OCI-LY3 (cell line): ENCODE measurements at regions not wholly inside any gene's neighbourhood (a gene's known extent, or its start where the extent isn't known, plus 50 kb on each side); places are given as distances from the start of the nearest gene placed in this dataset.

Source experiments
- H2AFZ ChIP-seq: fragments of 200-600, 300-600 bp; shearing (Covaris generic); 2 replicates; pipeline ENCODE4 v1.6.0; 2014; ENCODE audit warnings: antibody characterized with exemption, low read depth, low read length
- H3K27ac ChIP-seq: fragments of 200-600, 300-600 bp; sonication (generic); 2 replicates; pipeline ENCODE4 v1.5.1; 2014; ENCODE audit warnings: mild to moderate bottlenecking, low read length, moderate library complexity, mixed read lengths
- H3K27me3 ChIP-seq: fragments of 200-600, 300-600 bp; sonication (generic); 2 replicates; pipeline ENCODE4 v1.6.1; 2014; ENCODE audit warnings: low read depth, low read length, mixed read lengths
- H3K36me3 ChIP-seq: fragments of 200-600, 300-600 bp; sonication (generic); replicated peaks from 2 replicates; pipeline ENCODE3; 2014; ENCODE audit warnings: low read depth, low read length, mixed read lengths
- H3K4me1 ChIP-seq: fragments of 300-600, 200-600 bp; sonication (generic); 2 replicates; pipeline ENCODE4 v1.6.1; 2014; ENCODE audit warnings: low read length, mixed read lengths
- H3K4me2 ChIP-seq: fragments of 200-600, 300-600 bp; sonication (generic); 2 replicates; pipeline ENCODE4 v1.6.1; 2014; ENCODE audit warnings: low read length, mixed read lengths
- H3K4me3 ChIP-seq: fragments of 300-600, 200-600 bp; sonication (generic); 2 replicates; pipeline ENCODE4 v1.5.1; 2014; ENCODE audit warnings: antibody characterized with exemption, mild to moderate bottlenecking, low read length, moderate library complexity
- H3K79me2 ChIP-seq: fragments of 300-600, 200-600 bp; shearing (Covaris generic); 2 replicates; pipeline ENCODE4 v1.6.1; 2014; ENCODE audit warnings: mild to moderate bottlenecking, low read length, mixed read lengths
- H3K9ac ChIP-seq: fragments of 300-600, 200-600 bp; shearing (Covaris generic); 2 replicates; pipeline ENCODE4 v1.6.0; 2014; ENCODE audit warnings: mild to moderate bottlenecking, low read length, moderate library complexity
- H3K9me3 ChIP-seq: fragments of 200-600, 300-600 bp; shearing (Covaris generic); 2 replicates; pipeline ENCODE4 v1.6.1; 2014; ENCODE audit warnings: low read length, mixed read lengths; ENCODE audit not compliant: insufficient read depth
- H4K20me1 ChIP-seq: fragments of 200-600, 300-600 bp; sonication (generic); 2 replicates; pipeline ENCODE4 v1.6.1; 2016; ENCODE audit warnings: low read length, mixed read lengths; ENCODE audit not compliant: insufficient read depth
- EZH2phosphoT487 ChIP-seq: fragments of 200-600 bp; shearing (Covaris generic); IDR thresholded peaks from 2 replicates; pipeline ENCODE4 v1.6.1; 2018; ENCODE audit warnings: antibody characterized with exemption, mixed run types, low read depth
- TF ChIP-seq, protein P1 (sequence below): fragments of 200-600, 300-600 bp; sonication (generic); IDR thresholded peaks from 2 replicates; pipeline ENCODE4 v1.5.1; 2014; ENCODE audit warnings: antibody characterized with exemption, low read length, low read depth

- H3K4me3 ChIP-seq = no peak overlapping the region
- H3K9me3 ChIP-seq = no peaks in the 10 kb centered on the region
- H3K36me3 ChIP-seq = no peaks in the 10 kb centered on the region
- H3K79me2 ChIP-seq = no peaks in the 10 kb centered on the region
- H3K9ac ChIP-seq = no peak overlapping the region
- no peak overlapping the region for H3K27ac ChIP-seq
- H3K27me3 ChIP-seq = peaks cover 13% of the 10 kb centered on the region; the same call in 1 of the 2 replicates
- TF ChIP-seq EZH2phosphoT487 = no peak
- TF ChIP-seq, protein P1, sequence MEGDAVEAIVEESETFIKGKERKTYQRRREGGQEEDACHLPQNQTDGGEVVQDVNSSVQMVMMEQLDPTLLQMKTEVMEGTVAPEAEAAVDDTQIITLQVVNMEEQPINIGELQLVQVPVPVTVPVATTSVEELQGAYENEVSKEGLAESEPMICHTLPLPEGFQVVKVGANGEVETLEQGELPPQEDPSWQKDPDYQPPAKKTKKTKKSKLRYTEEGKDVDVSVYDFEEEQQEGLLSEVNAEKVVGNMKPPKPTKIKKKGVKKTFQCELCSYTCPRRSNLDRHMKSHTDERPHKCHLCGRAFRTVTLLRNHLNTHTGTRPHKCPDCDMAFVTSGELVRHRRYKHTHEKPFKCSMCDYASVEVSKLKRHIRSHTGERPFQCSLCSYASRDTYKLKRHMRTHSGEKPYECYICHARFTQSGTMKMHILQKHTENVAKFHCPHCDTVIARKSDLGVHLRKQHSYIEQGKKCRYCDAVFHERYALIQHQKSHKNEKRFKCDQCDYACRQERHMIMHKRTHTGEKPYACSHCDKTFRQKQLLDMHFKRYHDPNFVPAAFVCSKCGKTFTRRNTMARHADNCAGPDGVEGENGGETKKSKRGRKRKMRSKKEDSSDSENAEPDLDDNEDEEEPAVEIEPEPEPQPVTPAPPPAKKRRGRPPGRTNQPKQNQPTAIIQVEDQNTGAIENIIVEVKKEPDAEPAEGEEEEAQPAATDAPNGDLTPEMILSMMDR = no peak
- H4K20me1 ChIP-seq = no peaks in the 10 kb centered on the region
- H3K4me2 ChIP-seq = no peak overlapping the region
- no peak overlapping the region for H2AFZ ChIP-seq
- H3K4me1 ChIP-seq = peaks cover 46% of the 10 kb centered on the region
Observed at GRCh38 chr12:100718187-100718586, 76.4 kb upstream of the ANO4 start.

GRCh38 chr12:100720016-100720654, 74.4 kb upstream of the ANO4 start:
- H2AFZ ChIP-seq = no peak overlapping the region; the same call in 1 of the 2 replicates
- H3K4me1 ChIP-seq = peaks cover 48% of the 10 kb centered on the region
- H3K27ac ChIP-seq = peak overlapping the region; percentile 74
- no peaks in the 10 kb centered on the region for H4K20me1 ChIP-seq
- TF ChIP-seq, protein P1 = no peak
- TF ChIP-seq EZH2phosphoT487 = no peak
- H3K4me3 ChIP-seq = peak overlapping the region; percentile 17
- H3K9me3 ChIP-seq = no peaks in the 10 kb centered on the region
- H3K4me2 ChIP-seq = peak overlapping the region; percentile 62
- no peaks in the 10 kb centered on the region for H3K36me3 ChIP-seq
- H3K27me3 ChIP-seq = peaks cover 13% of the 10 kb centered on the region; the same call in 1 of the 2 replicates
- H3K79me2 ChIP-seq = no peaks in the 10 kb centered on the region
- H3K9ac ChIP-seq = peak overlapping the region; percentile 28; the same call in 1 of the 2 replicates

- no peaks in the 10 kb centered on the region for H3K36me3 ChIP-seq
- no peaks in the 10 kb centered on the region for H3K9me3 ChIP-seq
- H3K9ac ChIP-seq = 0 out of 2 replicates have a peak overlapping the region, but pooled peaks have one; percentile 28
- peak overlapping the region; percentile 62; the same call in 1 of the 2 replicates for H3K4me2 ChIP-seq
- H3K27ac ChIP-seq = peak overlapping the region; percentile 74
- no peaks in the 10 kb centered on the region for H4K20me1 ChIP-seq
- H3K4me1 ChIP-seq = peaks cover 56% of the 10 kb centered on the region
- TF ChIP-seq, protein P1 = no peak
- TF ChIP-seq EZH2phosphoT487 = no peak
- H3K79me2 ChIP-seq = no peaks in the 10 kb centered on the region
- H2AFZ ChIP-seq = no peak overlapping the region
- no peak overlapping the region for H3K4me3 ChIP-seq
- H3K27me3 ChIP-seq = peaks cover 13% of the 10 kb centered on the region
Observed at GRCh38 chr12:100721169-100721568, 73.4 kb upstream of the ANO4 start.

DNA sequence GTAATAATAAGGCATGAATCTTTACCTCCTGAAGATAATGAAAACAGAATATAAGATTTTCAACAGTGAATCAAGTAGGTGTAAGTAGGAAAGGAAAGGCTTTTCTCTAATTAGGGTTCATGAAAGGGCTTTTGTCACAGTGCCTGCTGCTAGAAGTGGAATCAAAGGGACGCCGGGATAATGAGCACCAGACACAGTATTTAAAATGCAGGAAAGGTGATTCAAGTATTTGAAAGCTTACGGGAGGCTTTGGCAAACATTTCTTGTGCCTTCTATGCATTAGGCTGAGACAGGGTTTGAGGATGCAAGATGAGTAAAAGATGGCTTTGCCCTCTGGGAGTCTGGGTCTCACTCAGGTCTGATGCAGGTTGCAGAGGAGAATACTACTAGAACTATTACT, 70.5 kb upstream of the ANO4 start:
- Histone ChIP-seq H3K4me3 (no peak overlapping the region), H3K4me2 (no peak overlapping the region), H3K9ac (no peak overlapping the region), H3K4me1 (peaks cover 55% of the 10 kb centered on the region), H3K27ac (no peak overlapping the region), H3K9me3 (no peaks in the 10 kb centered on the region), H4K20me1 (no peaks in the 10 kb centered on the region), H3K36me3 (no peaks in the 10 kb centered on the region), H3K79me2 (no peaks in the 10 kb centered on the region), H2AFZ (no peak overlapping the region), H3K27me3 (peaks cover 7% of the 10 kb centered on the region)
- TF ChIP-seq, protein P1 = no peak
- no peak for TF ChIP-seq EZH2phosphoT487
